GM18519 (cell line): ENCODE measurements at regions not wholly inside any gene's neighbourhood (a gene's known extent, or its start where the extent isn't known, plus 50 kb on each side); places are given as distances from the start of the nearest gene placed in this dataset.

ENCODE experiments used
- ATAC-seq: cut with Tn5 transposase; IDR thresholded peaks from one replicate; pipeline ENCODE4 v1.9.1; 2021; ENCODE audit warnings: mild to moderate bottlenecking, moderate library complexity; ENCODE audit not compliant: unreplicated experiment, low FRiP score

DNA sequence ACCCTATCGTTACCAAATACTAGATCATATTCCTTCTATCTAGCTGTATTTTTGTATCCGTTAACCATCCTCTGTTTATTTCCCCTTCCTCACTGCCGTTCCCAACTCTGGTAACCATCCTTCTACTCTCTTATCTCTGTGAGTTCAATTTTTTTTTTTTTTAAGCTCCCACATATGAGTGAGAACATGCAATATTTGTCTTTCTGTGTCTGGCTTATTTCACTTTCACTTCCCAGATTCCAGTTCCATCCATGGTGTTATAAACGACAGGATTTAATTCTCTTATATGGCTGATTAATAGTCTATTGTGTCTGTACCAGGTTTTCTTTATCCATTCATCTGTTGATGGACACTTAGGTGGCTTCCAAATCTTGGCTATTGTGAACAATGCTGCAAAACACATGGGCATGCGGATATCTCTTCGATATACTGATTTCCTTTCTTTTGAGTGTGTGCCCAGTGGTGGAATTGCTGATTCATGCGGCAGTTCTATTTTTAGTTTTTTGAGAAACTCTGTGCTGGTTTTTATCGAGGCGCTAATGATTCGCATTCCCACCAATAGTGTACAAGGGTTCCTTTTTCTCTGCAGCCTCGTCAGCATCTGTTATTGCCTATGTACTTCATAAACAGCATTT, 599.6 kb downstream of the TMEM114 start:
- no peak for ATAC-seq

DNA sequence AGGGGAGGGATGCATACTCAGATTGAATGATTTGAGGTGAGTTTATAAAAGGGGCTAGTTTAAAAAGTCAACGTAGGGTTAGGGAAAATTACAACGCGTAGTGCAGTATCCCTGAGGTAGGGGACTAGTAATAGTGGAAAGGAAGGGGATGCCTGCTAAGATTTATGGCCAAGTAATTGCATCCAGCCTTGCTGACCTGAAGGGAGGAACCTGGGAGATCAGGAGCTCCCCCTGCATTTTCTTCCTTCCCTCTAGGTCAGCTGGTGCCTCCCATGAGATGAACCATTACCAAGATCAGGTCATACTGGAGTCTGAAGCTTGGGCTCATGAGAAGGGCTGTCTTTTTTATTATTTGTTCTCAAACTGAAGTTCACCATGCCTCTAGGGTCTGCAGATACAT, 606.6 kb downstream of the TMEM114 start:
- ATAC-seq, result no peak

DNA sequence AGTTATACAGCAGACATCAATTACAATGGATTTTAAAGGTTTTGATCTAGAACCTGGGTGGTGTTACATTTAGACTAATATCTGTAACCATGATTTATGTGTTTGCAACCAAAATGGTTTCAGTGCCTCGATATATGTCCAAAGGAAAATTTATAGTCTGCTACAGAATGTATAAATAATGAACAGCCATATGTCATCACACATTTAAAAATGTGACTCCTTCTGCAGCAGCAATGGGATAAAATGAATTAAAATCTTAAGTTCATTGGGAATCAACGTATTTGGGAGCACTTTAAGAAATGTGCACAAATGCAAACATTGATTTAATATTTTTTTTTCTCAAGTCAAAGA, 610.2 kb downstream of the TMEM114 start:
- ATAC-seq, result no peak

DNA sequence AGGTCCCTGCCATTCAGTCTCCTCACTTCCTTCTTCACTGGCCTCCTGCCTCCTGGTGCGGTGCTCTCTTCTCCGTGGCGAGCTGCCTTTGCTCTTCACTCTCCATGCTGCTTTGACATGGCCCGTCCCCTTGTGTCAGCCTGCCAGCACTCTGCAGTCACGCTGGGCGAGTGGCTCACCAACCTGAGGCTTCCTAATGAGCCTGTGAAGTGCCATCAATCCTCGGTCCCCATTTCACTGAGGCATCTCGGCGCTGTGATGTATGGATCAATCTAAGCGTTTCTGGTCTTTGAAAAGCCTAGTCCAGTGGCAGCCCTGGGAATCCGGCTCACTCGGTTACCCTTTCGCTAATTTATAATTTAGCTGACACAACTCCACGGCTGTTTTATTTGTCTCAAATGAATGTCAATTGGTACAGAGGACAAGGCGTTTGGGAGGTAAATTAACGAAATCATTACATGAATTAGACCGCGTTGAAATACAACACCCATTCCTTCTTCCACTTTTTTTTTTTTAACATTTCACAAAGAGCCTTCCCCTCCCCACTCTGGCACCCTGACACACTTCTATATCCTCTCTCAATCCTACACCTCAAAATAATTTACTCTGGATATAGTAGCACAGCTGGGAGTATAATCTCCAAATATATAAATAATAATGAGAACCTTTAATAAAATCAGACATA, 610.7 kb downstream of the TMEM114 start:
- no peak for ATAC-seq

DNA sequence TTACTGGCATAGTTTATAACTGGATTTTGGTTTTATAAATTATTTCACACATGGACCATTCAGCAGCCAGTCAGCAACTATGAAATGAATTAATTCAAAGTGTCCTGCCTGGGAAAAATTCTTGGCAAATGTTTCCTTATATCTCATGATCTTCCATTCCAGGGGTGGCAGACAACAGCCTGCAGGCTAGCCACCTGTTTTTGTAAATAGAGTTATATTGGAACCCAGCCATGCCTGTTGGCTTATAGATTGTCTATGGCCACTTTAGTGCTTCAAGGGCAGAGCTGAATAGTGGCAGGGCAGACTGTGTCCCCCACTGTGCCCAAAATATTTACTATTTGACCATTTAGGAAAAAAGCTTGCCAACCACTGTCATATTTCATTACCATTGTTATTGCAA, 613.7 kb downstream of the TMEM114 start:
- ATAC-seq, result no peak

DNA sequence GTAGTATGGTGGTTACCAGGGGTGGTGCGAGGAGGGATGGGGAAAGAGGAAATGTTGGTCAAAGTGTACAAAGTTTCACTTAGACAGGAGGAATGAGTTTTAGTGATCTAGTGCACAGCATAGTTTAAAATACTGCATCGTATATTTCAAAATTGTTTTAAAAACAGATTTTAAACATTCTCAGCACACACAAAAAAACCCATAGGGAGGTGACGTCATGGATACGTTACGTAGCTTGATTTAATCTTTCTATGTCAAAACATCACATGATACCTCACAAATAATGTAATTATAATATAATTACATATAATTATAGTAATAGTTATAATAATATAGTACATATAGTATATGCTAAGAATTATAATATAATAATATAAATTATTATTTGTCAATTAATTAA, 614.2 kb downstream of the TMEM114 start:
- no peak for ATAC-seq

DNA sequence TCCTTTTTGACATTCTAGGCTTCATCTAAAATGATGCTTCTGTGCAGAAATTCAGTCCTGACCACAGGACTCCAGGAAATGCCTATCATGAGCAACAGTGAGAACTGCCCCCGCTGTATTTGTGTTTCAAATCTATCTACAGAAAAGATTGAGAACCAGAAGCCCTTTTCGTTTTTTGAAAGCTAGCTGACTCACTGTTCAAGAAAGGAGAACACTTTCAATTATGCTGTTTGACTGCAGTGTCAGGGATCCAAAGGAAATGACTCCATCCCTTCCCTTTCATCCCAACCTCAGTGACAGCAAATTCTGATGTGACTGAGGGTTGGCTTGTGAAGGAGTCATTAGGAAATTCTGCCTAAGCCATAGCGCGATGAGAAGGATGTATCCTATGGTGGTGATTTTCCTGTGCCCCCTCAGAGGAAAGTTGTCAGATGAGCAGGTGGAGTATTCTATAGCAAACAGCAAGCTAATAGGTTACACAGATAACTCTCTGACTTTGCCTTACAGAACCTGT, 622.3 kb downstream of the TMEM114 start:
- no peak for ATAC-seq

DNA sequence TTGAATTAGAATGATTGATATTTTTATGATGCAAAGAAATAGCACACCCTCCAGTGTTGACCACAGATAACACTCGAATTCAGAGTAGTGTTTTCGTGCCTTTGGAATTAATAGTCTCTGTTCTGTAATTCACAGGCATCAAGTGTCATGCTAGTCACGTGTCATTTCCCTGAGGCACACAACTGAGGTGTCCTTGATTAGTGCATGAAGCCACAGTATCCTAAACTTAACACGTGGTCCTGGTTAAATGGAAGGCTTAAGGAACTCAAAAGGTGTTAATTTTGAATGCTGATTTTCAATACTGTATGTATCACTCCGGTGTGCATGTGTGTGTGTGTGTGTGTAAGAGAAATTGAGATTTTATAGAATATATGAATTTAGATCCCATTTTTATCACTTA, 625.6 kb downstream of the TMEM114 start:
- ATAC-seq, result no peak

DNA sequence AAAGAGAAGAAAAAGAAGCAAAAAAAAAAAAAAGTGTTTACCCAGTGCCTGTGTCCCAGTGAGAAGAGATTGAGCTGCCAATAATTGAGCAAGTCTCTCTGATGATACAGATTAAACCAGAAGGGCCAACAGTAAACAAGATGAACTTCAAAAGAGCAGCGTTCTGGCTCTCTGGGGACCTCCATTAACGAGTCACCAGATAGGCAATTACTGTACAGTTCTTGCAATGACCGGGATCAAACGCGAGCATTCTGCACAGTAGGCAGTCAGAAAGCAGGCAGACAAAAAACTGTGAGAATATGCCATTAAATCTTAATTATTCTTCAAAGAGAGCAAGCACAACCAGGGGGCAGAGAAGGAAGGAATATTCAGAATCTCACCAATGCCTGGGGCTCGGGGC, 626.1 kb downstream of the TMEM114 start:
- ATAC-seq, result no peak

DNA sequence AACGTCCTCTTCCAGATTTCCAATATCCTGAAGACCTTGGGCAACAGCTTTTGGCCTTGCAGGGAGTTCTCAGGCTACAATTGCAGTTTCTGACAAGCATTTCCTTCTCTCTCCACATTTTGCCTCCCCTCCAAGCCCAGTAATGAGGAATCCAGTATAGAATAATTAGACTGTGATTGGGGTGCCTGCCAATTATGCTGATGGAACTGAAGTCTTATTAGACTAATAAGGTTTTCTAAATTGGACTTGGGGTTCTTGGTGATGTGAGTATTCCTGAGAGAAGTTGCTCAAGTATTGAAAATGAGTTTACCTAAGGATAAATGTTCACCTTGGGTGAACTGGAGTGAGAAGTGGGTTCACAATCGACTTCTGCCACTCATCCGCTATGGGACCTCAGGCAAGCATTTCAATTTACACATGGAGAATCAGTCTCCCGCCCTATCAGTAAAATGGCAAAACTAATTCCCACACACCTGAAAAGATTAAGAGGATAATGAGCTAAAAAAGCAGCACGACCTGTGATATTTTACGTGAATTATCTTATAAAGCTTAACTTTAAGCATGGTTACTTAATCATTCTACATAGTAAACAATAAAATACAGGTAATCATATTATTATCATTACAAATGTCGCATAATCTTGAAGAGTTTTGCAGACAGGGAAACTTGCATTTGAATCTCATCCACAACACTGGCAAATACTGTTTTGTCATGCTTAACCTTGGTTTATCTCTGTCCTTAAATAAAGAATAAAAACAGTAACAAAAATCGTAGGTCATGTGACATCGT, 628.0 kb downstream of the TMEM114 start:
- no peak for ATAC-seq

DNA sequence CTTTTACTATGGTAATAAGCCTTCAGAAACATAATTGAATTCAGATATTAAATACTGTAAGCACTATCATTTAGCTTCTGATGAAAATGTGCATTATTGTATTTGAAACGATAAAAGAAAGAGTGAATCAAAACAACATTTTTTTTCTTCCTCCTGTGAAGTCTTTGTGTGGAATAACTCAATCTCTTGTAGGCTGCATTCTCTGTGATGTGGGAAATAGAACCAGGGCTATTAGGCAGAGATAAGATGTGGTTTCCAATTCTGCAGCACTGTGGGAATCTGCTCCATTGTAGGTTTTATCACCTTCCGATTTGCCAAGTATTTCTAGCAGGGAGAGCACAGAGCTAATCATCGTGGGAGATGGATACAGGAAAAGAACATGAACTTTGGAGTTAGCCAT, 624.5 kb downstream of the RBFOX1 start:
- ATAC-seq, result no peak

DNA sequence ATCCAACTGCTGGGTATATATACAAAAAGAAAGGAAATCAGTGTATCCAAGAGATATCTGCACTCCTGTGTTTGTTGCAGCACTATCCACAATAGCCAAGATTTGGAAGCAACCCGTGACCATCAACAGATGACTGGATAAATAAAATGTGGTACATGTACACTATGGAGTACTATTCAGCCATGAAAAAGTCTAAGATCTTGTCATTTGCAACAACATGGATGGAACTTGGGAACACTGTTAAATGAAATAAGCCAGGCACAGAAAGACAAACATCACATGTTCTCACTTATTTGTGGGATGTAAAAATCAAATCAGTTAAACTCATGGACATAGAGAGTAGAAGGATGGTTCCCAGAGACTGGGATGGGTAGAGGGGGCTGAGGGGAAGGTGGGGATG, 620.7 kb downstream of the RBFOX1 start:
- ATAC-seq, result no peak

DNA sequence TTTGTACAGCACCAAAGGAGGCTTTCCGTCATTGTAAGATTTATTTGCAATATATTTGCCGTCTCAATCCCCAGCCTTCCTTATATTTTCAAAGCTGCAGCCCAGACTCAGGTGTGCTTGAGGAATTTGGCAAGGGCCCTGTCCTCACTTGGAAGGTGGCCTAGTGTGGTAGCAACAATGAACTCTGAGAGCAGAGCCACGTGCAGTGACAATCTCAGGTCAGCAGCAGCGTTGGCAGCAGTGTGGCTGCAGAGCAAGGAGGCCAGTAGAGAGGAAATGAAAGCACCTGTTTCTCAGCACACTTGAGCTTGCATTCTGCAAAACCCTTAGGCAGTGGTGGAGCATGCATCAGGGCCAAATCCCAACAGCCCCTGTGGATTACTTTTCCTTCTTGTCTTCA, 613.5 kb downstream of the RBFOX1 start:
- no peak for ATAC-seq

DNA sequence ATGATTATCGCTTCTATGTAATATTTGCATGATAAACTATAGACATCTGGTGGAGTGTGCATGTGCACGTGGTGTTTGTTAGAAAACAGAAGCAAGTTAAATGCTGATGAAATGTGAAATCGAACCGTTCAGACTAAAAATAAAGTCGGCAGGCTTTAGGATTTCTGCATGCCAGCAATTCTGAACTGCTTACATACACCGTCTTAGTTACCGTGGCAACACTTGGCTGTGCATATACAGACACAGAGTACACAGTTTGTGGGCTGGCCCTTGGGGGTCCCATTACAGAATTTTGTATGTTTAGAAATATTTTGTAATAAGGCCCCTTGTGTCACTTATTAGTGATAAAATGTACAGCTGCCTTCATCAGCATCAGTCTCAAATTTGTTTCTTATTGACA, 605.5 kb downstream of the RBFOX1 start:
- ATAC-seq, result no peak

DNA sequence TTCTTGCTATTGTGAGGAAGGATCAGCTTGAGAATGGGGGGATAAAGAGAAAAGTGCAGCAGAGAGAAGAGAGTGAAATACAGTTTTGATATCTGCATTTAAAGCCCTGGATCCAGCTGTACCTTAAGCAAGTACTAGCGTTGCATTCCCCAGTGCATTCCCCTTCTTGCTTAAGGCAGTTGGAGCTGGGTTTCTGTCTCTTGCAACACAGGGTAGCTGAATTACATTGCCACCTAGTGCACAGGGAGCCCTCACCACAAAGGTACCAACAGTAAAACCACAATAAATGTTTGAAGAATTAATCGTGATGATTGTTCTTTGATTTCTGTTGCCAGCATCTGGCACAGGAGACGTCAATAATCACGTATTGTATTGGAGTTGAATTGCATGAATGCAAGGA, 588.7 kb downstream of the RBFOX1 start:
- no peak for ATAC-seq

DNA sequence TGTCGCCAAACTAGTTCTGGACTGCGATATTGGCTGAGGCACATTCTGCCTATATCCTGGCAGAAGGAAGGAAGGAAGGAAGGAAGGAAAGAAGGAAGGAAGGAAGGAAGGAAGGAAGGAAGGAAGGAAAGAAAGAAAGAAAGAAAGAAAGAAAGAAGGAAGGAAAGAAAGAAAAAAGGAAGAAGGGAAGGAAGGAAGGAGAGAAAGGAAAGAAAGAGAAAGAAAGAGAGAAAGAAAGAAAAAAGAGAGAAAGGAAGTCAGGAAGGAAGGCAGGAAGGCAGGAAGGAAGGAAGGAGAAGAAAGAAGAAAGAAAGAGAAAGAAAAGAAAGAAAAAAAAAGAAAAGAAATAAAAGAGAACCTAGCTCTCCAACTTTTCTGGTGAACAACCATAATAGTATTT, 587.1 kb downstream of the RBFOX1 start:
- ATAC-seq, result no peak

DNA sequence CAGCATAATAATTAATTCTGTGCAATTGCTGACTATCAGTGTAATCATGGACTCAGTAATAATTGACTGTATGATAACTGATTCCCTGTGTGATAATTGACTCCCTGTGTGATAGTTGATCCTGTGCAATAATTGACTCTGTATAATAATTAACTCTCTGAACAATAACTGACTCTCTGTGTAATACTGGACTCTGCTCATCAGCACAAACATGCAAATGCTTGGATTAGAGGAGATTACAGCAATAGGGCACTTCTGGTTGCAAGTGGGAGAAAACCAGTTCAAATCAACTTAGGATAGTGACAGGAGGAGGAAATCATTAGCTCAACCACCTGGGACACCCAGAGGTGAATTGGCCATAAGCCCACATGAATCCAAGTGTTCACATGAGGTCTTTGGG, 582.1 kb downstream of the RBFOX1 start:
- ATAC-seq, result no peak

DNA sequence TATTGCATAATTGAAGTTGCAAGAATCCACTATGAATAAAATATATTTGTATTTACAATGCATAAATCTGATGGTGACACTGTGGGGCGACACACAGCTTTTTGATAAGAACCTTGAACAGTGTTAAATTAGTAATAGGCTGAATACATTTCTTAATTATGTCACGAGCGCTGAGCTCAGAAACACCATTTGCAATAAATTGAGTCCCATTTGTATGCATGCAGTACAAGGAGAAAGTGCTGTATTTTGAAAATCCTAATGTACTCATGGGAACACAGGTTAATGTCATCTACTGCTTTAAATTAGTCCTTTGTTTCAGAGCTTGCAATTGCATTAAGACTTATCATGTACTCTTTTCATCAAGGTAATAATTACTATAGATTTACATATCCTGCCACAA, 579.5 kb downstream of the RBFOX1 start:
- no peak for ATAC-seq

DNA sequence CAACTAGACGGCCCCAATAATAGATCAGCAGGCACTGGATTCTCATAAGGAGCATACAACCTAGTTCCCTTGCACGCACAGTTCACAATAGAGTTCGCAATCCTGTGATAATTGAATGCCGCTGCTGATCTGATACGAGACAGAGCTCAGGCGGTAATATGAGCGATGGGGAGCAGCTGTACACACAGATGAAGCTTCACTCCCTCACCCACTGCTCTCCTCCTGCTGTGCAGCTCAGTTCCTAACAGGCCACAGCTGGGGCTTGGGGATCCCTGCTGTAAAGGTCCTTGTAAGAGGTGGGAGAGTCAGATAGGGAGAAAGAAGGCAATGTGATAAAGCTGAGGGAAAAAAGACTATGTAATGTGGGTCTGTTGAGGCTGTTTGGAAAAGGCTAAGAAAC, 577.5 kb downstream of the RBFOX1 start:
- no peak for ATAC-seq

DNA sequence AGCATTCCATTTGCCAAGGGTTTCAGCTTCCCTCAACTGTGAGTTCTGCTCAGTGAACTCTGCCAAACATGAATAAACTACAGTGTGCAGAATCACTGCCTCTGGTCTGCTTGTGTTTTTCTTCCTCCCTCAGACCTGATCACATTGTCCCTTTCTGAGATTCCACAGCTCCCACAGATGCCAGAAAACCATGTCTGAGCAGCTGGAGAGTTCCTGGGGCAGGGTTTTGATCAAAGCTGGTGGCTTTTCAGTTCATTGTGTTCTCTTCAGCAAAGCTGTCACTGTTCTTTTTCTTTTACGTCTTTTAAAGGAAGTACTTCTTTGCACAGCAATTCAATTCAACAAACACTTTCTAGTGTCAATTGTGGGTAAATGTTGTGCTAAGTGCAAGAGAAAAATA, 555.8 kb downstream of the RBFOX1 start:
- ATAC-seq, result no peak

DNA sequence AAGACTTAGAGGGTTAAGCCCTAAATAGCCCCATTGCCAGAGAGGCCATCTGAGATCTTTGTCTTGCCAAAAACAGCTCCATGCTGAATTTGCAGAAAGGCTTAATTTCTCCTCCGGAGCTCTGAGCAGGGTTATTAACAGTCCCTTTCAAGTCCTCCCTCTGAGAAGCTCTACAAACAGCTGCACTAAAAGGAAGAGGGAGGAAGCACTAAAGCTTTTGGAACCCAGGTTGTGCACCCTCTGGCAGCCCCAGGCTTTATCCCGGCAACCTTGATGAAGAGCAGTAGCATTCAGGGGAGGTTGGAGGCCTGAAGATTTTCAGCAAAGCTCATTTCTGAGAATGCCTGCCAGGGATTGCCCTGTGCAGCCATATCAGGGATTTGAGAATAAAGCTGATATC, 554.7 kb downstream of the RBFOX1 start:
- no peak for ATAC-seq

DNA sequence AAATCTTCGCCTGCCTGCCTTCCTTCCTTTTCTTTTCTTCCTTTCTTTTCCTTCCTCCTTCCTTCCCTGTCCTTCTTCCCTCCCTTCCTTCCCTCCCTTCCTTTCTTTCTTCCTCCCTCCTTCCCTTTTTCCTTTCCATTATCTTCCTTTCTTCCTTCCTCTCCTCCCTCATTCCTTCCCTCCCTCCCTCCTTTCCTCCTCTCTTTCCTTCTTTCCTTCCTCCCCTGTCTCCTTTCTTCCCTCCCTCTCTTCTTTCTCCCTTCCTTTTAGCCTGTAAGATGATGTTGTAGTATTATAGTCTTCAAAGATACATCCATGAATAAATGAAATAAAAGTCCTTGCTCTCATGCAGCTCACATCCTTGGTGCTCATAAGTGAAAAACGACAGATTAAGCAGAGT, 539.3 kb downstream of the RBFOX1 start:
- no peak for ATAC-seq
